Ishikawa (cell line): ENCODE measurements at regions not wholly inside any gene's neighbourhood (a gene's known extent, or its start where the extent isn't known, plus 50 kb on each side); places are given as distances from the start of the nearest gene placed in this dataset.

Experiments used
- CEBPB ChIP-seq: IDR thresholded peaks from 2 replicates; pipeline ENCODE4 v1.6.1; 2012
- CREB1 ChIP-seq: IDR thresholded peaks from 2 replicates; pipeline ENCODE4 v1.6.1; 2012; ENCODE audit warnings: low read depth
- EGR1 ChIP-seq: IDR thresholded peaks from 2 replicates; pipeline ENCODE4 v1.6.1; 2012
- EP300 ChIP-seq: IDR thresholded peaks from 2 replicates; pipeline ENCODE4 v1.6.1; 2012; ENCODE audit warnings: borderline replicate concordance
- FOXM1 ChIP-seq: IDR thresholded peaks from 2 replicates; pipeline ENCODE4 v1.6.1; 2012; ENCODE audit warnings: low read depth, borderline replicate concordance
- NFIC ChIP-seq: IDR thresholded peaks from 2 replicates; pipeline ENCODE4 v1.6.1; 2012
- RAD21 ChIP-seq: IDR thresholded peaks from 2 replicates; pipeline ENCODE4 v1.6.1; 2012; ENCODE audit warnings: low read depth
- TAF1 ChIP-seq: IDR thresholded peaks from 2 replicates; pipeline ENCODE4 v1.6.1; 2012; ENCODE audit warnings: low read depth, mild to moderate bottlenecking
- TCF12 ChIP-seq: IDR thresholded peaks from 2 replicates; pipeline ENCODE4 v1.6.1; 2012; ENCODE audit warnings: low read depth
- TEAD4 ChIP-seq: IDR thresholded peaks from 2 replicates; pipeline ENCODE4 v1.6.1; 2012
- USF1 ChIP-seq: IDR thresholded peaks from 2 replicates; pipeline ENCODE4 v1.6.1; 2012
- YY1 ChIP-seq: IDR thresholded peaks from 2 replicates; pipeline ENCODE4 v1.6.1; 2012; ENCODE audit warnings: low read depth
- ZBTB7A ChIP-seq: IDR thresholded peaks from 2 replicates; pipeline ENCODE4 v1.6.1; 2012; ENCODE audit warnings: low read depth
- TF ChIP-seq, protein P1 (sequence below): IDR thresholded peaks from 2 replicates; pipeline ENCODE4 v1.6.1; 2012; ENCODE audit warnings: low read depth, mild to moderate bottlenecking
- TF ChIP-seq, protein P2 (sequence below): IDR thresholded peaks from 2 replicates; pipeline ENCODE4 v1.6.1; 2012

DNA sequence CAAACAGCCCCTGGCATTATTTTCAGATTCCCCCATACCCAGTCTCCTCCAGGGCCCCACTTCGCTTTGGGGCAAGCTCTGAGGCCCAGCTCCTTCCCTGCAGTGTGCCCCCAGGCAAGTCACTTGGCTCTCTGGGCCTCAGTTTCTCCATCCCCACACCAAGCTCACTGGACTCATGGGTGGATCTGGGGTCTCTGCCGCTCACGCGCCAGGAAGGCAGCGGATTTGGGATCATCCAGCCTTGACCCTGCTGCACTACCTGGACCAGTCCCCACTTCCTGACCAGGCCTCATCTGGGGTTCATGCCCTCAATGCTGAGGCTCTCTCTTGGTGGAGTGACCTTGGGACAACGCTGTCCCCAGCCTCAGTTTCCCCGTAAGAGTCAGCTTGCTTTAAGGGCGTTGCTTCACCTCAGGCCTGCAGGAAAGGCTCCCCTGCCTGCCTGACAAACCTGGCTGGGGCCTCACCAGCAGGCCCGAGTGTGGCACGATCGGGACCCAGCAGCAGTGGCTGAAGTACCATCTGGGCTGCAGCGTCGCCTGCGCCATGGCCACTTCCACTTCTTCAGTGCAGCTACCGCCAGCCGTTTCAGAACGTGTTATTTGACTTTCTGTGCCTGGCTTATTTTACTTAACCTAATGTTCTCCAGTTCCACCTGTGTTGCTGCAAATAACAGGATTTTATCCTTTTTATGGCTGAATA lies 519.6 kb upstream of the SEMA6A start:
- TF ChIP-seq EP300 (no peak), EGR1 (no peak), USF1 (no peak), CEBPB (no peak), RAD21 (no peak), TAF1 (no peak)

- TF ChIP-seq NFIC (no peak), TEAD4 (no peak), TAF1 (no peak), CREB1 (no peak), EGR1 (no peak), FOXM1 (no peak), YY1 (no peak), CEBPB (no peak), USF1 (no peak), ZBTB7A (no peak), TCF12 (no peak), RAD21 (no peak), EP300 (no peak)
- TF ChIP-seq, protein P1, sequence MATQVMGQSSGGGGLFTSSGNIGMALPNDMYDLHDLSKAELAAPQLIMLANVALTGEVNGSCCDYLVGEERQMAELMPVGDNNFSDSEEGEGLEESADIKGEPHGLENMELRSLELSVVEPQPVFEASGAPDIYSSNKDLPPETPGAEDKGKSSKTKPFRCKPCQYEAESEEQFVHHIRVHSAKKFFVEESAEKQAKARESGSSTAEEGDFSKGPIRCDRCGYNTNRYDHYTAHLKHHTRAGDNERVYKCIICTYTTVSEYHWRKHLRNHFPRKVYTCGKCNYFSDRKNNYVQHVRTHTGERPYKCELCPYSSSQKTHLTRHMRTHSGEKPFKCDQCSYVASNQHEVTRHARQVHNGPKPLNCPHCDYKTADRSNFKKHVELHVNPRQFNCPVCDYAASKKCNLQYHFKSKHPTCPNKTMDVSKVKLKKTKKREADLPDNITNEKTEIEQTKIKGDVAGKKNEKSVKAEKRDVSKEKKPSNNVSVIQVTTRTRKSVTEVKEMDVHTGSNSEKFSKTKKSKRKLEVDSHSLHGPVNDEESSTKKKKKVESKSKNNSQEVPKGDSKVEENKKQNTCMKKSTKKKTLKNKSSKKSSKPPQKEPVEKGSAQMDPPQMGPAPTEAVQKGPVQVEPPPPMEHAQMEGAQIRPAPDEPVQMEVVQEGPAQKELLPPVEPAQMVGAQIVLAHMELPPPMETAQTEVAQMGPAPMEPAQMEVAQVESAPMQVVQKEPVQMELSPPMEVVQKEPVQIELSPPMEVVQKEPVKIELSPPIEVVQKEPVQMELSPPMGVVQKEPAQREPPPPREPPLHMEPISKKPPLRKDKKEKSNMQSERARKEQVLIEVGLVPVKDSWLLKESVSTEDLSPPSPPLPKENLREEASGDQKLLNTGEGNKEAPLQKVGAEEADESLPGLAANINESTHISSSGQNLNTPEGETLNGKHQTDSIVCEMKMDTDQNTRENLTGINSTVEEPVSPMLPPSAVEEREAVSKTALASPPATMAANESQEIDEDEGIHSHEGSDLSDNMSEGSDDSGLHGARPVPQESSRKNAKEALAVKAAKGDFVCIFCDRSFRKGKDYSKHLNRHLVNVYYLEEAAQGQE: no peak
- TF ChIP-seq, protein P2, sequence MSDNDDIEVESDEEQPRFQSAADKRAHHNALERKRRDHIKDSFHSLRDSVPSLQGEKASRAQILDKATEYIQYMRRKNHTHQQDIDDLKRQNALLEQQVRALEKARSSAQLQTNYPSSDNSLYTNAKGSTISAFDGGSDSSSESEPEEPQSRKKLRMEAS: no peak
Measured at GRCh38 chr5:117093653-117094052, 519.0 kb upstream of the SEMA6A start.

DNA sequence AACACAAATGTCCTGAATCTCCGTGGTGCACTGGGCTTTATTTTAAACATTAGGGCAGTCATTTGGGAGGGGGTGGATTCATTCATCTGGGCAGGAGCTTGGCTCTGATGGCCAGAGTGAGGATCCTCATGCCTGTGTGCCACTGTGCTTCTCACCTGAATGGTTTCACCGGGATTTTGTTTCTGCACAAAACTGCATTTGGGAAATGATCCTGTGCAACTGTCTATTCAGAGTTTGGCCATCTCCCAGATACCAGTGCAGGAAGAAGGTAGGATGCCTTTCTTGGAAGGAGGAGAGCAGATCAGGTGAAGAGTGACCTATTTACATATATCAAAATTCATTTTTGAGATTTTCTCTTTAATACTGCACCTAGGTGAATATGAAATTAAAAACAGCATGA lies 514.4 kb upstream of the SEMA6A start:
- TF ChIP-seq ZBTB7A: no peak
- TF ChIP-seq FOXM1: no peak
- TF ChIP-seq, protein P2: no peak
- TF ChIP-seq NFIC: no peak
- TF ChIP-seq, protein P1: no peak
- no peak for TF ChIP-seq TCF12
- no peak for TF ChIP-seq EP300
- TF ChIP-seq CREB1: no peak
- TF ChIP-seq USF1: no peak
- no peak for TF ChIP-seq YY1
- TF ChIP-seq TAF1: no peak
- TF ChIP-seq CEBPB: no peak
- TF ChIP-seq EGR1: no peak
- no peak for TF ChIP-seq TEAD4
- TF ChIP-seq RAD21: no peak

- TF ChIP-seq EGR1 (no peak), YY1 (no peak), TCF12 (no peak), FOXM1 (no peak), NFIC (no peak), USF1 (no peak), EP300 (no peak), TEAD4 (no peak)
- TF ChIP-seq, protein P2: no peak
Measured at GRCh38 chr5:117088176-117088575, 513.6 kb upstream of the SEMA6A start.

DNA sequence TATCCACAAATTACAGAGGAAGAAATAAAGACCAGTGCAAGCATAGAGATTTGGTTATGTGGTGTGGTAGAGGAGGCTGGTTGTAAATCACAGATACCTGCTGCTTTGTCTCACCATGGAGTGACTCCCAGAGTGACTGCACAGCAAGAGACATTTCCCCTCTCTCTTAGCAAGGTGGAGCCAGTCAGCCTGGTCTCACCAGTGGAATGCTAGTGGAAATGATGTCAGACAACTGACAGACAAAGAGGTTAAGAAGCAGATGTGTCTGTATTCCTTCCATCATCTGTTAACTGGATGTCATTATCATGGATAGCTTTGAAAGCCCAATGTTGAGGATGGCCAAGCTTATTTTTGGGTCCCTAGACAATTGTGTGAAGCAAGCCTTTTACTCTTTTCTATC lies 509.4 kb upstream of the SEMA6A start:
- TF ChIP-seq TEAD4 (no peak), TAF1 (no peak), EP300 (no peak), RAD21 (no peak), CEBPB (no peak), NFIC (no peak)
